Lower leg skin (tissue), 3 donors: ENCODE measurements at regions not wholly inside any gene's neighbourhood (a gene's known extent, or its start where the extent isn't known, plus 50 kb on each side); places are given as distances from the start of the nearest gene placed in this dataset.

Source experiments
- POLR2A ChIP-seq, 2 donors: fragments of 450-650 bp; IDR thresholded peaks; one replicate each; pipeline ENCODE4 v1.6.1; 2016 to 2017; ENCODE audit warnings: antibody characterized with exemption in 2 of 2, mild to moderate bottlenecking in 1 of 2, moderate library complexity in 1 of 2
- TF ChIP-seq, protein P1 (sequence below), 3 donors: fragments of 450-650 bp; IDR thresholded peaks; one replicate each; pipeline ENCODE4 v1.5.1; 2016; ENCODE audit warnings: antibody characterized with exemption in 3 of 3, mild to moderate bottlenecking in 3 of 3, moderate library complexity in 2 of 3

DNA sequence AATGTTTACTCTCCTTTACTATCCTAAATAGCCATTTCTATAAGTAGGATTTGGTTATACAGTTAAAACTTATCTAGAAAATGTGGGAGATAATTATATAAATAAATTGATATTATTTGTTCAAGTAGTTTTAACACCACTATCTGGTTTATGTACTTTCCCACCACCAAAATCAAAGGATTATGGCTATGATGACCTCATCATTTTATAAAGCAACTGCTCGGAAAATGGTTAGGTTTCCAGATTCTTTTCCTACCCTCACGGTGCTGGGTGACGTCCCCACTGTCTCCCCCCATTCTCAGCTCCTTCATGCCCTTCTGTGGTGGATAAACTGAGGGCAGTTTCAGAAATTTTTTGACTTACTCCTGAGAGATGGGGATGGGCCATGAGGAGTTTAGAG lies 1011.8 kb upstream of the ADGRL4 start:
- TF ChIP-seq, protein P1, sequence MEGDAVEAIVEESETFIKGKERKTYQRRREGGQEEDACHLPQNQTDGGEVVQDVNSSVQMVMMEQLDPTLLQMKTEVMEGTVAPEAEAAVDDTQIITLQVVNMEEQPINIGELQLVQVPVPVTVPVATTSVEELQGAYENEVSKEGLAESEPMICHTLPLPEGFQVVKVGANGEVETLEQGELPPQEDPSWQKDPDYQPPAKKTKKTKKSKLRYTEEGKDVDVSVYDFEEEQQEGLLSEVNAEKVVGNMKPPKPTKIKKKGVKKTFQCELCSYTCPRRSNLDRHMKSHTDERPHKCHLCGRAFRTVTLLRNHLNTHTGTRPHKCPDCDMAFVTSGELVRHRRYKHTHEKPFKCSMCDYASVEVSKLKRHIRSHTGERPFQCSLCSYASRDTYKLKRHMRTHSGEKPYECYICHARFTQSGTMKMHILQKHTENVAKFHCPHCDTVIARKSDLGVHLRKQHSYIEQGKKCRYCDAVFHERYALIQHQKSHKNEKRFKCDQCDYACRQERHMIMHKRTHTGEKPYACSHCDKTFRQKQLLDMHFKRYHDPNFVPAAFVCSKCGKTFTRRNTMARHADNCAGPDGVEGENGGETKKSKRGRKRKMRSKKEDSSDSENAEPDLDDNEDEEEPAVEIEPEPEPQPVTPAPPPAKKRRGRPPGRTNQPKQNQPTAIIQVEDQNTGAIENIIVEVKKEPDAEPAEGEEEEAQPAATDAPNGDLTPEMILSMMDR (IDR thresholded peaks at IDR 0.05), result no peak
- no peak for TF ChIP-seq POLR2A (IDR thresholded peaks at IDR 0.05)
